SU-DHL-6 (cell line): ENCODE measurements at regions not wholly inside any gene's neighbourhood (a gene's known extent, or its start where the extent isn't known, plus 50 kb on each side); places are given as distances from the start of the nearest gene placed in this dataset.

Source experiments
- EZH2phosphoT487 ChIP-seq: fragments of 200-600 bp; sonication (generic), shearing (Covaris generic); conservative IDR thresholded peaks from 2 replicates; pipeline ENCODE4 v1.6.1; 2018; ENCODE audit warnings: mild to moderate bottlenecking, antibody characterized with exemption, low read length, moderate library complexity, mixed read lengths
- TF ChIP-seq, protein P1 (sequence below): fragments of 200-600 bp; sonication (generic); IDR thresholded peaks from one replicate; pipeline ENCODE4 v1.5.1; 2017; ENCODE audit warnings: antibody characterized with exemption, mild to moderate bottlenecking, low read length, moderate library complexity; ENCODE audit not compliant: insufficient read depth, poor library complexity, severe bottlenecking

DNA sequence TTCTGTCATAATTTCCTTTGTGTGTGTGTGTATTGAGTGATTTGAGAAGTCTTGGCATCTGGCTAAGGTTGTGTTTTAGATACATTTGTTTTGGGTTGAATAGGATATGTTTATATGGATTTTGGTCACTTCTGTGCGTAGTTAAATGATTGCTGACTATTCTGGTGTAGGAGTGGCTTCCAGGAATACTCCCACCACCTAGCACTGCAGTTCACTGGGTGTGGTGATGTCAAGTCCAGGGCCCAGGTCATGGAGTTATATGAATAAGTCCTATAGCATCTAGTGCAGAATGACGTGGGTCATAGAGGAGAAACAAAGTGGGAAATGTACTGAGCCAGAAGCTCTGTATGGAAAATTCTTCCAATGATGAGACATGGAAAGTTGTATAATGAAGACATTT lies 465.4 kb upstream of the CCL2 start:
- TF ChIP-seq, protein P1, sequence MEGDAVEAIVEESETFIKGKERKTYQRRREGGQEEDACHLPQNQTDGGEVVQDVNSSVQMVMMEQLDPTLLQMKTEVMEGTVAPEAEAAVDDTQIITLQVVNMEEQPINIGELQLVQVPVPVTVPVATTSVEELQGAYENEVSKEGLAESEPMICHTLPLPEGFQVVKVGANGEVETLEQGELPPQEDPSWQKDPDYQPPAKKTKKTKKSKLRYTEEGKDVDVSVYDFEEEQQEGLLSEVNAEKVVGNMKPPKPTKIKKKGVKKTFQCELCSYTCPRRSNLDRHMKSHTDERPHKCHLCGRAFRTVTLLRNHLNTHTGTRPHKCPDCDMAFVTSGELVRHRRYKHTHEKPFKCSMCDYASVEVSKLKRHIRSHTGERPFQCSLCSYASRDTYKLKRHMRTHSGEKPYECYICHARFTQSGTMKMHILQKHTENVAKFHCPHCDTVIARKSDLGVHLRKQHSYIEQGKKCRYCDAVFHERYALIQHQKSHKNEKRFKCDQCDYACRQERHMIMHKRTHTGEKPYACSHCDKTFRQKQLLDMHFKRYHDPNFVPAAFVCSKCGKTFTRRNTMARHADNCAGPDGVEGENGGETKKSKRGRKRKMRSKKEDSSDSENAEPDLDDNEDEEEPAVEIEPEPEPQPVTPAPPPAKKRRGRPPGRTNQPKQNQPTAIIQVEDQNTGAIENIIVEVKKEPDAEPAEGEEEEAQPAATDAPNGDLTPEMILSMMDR = no peak
- TF ChIP-seq EZH2phosphoT487 = no peak
